ENCODE measurements at regions not wholly inside any gene's neighbourhood (a gene's known extent, or its start where the extent isn't known, plus 50 kb on each side); places are given as distances from the start of the nearest gene placed in this dataset.

DNA sequence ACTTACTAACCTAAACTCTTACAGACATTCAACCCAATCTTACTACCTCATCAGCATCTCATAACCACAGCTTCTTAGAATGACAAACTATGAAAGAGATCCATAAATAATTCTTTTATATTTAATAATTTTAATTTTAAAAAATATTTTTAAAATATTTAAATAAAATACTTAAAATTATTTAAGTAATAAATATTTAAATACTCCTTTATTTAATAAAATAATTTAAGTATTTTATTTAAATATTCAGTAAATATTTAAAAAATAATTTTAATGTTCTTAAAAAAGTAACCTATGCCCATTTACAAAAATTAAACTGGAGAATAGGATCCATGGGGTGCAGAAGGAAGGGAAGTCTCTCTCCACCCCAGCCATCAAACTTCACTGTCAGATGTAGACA is 627.3 kb upstream of the MGMT start:
- H3K4me3 ChIP-seq (ENCODE audit: low read depth, low read length), result no peak overlapping the region
- TF ChIP-seq CTCF (IDR thresholded peaks at IDR 0.05; ENCODE audit: insufficient read depth, low read length), result no peak
- DNase-seq (ENCODE audit: low read depth), result no peak

GRCh38 chr10:128843972-128844371 is 623.1 kb upstream of the MGMT start:
- TF ChIP-seq CTCF (IDR thresholded peaks at IDR 0.05; ENCODE audit: insufficient read depth, low read length), result no peak
- DNase-seq (ENCODE audit: low read depth), result no peak
- no peak overlapping the region for H3K4me3 ChIP-seq (ENCODE audit: low read depth, low read length)

- no peak overlapping the region for H3K4me3 ChIP-seq (ENCODE audit: low read depth, low read length)
- no peak for TF ChIP-seq CTCF (IDR thresholded peaks at IDR 0.05; ENCODE audit: insufficient read depth, low read length)
- DNase-seq (ENCODE audit: low read depth), result no peak
These were observed 620.1 kb upstream of the MGMT start for GRCh38 chr10:128846927-128847326.

GRCh38 chr10:128848810-128849209 is 618.2 kb upstream of the MGMT start:
- DNase-seq (ENCODE audit: low read depth), result no peak
- no peak for TF ChIP-seq CTCF (IDR thresholded peaks at IDR 0.05; ENCODE audit: insufficient read depth, low read length)
- H3K4me3 ChIP-seq (ENCODE audit: low read depth, low read length), result no peak overlapping the region

DNA sequence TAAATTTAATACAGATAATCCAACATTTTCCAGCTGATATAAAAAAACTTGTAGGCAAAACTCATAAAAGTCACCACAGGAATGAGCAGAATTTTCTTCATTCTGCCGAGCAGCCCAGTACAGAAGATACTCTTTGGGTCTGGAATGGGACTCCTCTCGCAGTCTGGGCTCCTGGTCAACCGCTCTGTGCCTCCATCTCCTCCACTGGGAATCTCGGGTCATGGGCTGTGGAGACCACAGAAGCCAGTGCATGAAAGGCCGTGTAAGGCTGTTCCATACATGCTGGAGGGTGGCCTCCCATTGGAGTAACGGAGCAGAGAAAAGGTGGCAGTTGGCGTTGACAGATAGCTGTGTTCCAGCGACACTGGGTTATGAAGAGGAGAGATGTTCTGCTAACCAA is 616.4 kb upstream of the MGMT start:
- TF ChIP-seq CTCF (IDR thresholded peaks at IDR 0.05; ENCODE audit: insufficient read depth, low read length), result no peak
- no peak overlapping the region for H3K4me3 ChIP-seq (ENCODE audit: low read depth, low read length)
- no peak for DNase-seq (ENCODE audit: low read depth)

GRCh38 chr10:128851281-128851680 is 615.8 kb upstream of the MGMT start:
- no peak for TF ChIP-seq CTCF (IDR thresholded peaks at IDR 0.05; ENCODE audit: insufficient read depth, low read length)
- no peak overlapping the region for H3K4me3 ChIP-seq (ENCODE audit: low read depth, low read length)
- no peak for DNase-seq (ENCODE audit: low read depth)

DNA sequence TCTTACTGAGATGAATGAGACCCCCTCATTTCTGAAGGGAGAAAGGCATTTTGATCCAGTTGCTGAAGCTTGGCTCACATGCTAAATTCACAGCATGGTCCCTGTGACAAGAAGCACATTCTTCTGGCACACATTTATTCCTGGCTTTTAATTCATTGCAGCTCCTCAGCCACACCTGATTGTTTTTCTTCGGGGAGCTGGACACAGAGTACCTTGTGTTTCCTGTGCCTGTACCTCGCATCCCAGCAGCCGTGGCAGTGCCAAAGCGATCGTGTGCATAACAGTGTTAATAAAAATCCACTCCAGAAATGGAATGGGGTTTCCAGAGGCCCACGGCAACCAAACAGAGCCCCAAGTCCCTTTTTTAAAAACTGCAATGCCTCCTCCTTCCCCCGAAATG is 615.3 kb upstream of the MGMT start:
- TF ChIP-seq CTCF (IDR thresholded peaks at IDR 0.05; ENCODE audit: insufficient read depth, low read length), result no peak

More for the DNA sequence above, 615.3 kb upstream of the MGMT start:
- no peak overlapping the region for H3K4me3 ChIP-seq (ENCODE audit: low read depth, low read length)
- no peak for DNase-seq (ENCODE audit: low read depth)

Data from fibroblast of the aortic adventitia (primary cell).